ENCODE measurements at regions not wholly inside any gene's neighbourhood (a gene's known extent, or its start where the extent isn't known, plus 50 kb on each side); places are given as distances from the start of the nearest gene placed in this dataset.
A peak's percentile ranks its signal among the peaks of the same experiment; 100 is the strongest.

DNA sequence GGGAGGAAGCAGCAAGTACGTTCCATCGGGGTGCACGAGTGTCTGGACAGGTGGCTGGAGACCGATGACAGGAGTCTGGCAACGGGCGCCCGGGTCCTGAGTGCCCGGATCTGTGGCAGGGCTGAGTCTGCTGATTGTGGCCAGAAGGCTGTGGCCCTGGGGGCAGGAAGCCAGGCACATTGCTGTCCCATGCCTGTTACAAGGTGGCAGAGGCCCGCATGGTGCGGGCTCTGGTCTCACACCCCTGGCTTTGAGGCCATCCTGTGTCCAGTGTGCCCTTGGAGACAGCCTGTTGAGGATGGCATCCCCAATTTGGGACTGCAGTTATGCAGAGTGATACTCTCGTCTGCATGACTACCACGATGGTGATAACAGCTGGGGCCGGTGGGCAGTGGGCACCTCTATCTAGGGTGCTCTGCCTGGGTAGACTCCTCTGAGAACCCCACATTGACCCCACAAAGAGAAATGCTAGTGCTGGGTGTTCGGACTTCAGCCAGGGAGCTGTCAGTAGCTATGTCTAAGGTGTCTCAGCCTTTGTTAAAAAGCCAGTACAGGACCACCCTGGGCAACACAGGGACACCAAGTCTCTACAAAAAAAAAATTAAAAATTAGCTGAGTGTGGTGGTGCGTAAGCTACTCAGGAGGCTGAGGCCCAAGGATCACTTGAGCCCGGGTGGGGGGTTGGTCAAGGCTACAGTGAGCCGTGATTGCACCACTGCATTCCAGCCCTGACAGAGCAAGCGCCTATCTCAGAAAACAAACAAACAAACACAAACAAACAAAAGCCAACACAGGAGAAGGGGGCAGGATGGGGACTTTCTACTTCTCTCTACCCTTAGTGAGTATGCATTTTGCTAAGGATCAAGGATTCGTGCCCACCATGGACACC lies 88.3 kb downstream of the RHOB start (continued):
- TF ChIP-seq, protein P1, sequence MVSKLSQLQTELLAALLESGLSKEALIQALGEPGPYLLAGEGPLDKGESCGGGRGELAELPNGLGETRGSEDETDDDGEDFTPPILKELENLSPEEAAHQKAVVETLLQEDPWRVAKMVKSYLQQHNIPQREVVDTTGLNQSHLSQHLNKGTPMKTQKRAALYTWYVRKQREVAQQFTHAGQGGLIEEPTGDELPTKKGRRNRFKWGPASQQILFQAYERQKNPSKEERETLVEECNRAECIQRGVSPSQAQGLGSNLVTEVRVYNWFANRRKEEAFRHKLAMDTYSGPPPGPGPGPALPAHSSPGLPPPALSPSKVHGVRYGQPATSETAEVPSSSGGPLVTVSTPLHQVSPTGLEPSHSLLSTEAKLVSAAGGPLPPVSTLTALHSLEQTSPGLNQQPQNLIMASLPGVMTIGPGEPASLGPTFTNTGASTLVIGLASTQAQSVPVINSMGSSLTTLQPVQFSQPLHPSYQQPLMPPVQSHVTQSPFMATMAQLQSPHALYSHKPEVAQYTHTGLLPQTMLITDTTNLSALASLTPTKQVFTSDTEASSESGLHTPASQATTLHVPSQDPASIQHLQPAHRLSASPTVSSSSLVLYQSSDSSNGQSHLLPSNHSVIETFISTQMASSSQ (IDR thresholded peaks at IDR 0.05; ENCODE audit: low read depth) = no peak
- TF ChIP-seq, protein P1 (CRISPR knock-in tag; IDR thresholded peaks at IDR 0.05; ENCODE audit: borderline replicate concordance) = no peak
- TF ChIP-seq, protein P2, sequence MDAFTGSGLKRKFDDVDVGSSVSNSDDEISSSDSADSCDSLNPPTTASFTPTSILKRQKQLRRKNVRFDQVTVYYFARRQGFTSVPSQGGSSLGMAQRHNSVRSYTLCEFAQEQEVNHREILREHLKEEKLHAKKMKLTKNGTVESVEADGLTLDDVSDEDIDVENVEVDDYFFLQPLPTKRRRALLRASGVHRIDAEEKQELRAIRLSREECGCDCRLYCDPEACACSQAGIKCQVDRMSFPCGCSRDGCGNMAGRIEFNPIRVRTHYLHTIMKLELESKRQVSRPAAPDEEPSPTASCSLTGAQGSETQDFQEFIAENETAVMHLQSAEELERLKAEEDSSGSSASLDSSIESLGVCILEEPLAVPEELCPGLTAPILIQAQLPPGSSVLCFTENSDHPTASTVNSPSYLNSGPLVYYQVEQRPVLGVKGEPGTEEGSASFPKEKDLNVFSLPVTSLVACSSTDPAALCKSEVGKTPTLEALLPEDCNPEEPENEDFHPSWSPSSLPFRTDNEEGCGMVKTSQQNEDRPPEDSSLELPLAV (CRISPR knock-in tag; conservative IDR thresholded peaks at IDR 0.05; ENCODE audit: low read depth) = no peak
- TF ChIP-seq, protein P3, sequence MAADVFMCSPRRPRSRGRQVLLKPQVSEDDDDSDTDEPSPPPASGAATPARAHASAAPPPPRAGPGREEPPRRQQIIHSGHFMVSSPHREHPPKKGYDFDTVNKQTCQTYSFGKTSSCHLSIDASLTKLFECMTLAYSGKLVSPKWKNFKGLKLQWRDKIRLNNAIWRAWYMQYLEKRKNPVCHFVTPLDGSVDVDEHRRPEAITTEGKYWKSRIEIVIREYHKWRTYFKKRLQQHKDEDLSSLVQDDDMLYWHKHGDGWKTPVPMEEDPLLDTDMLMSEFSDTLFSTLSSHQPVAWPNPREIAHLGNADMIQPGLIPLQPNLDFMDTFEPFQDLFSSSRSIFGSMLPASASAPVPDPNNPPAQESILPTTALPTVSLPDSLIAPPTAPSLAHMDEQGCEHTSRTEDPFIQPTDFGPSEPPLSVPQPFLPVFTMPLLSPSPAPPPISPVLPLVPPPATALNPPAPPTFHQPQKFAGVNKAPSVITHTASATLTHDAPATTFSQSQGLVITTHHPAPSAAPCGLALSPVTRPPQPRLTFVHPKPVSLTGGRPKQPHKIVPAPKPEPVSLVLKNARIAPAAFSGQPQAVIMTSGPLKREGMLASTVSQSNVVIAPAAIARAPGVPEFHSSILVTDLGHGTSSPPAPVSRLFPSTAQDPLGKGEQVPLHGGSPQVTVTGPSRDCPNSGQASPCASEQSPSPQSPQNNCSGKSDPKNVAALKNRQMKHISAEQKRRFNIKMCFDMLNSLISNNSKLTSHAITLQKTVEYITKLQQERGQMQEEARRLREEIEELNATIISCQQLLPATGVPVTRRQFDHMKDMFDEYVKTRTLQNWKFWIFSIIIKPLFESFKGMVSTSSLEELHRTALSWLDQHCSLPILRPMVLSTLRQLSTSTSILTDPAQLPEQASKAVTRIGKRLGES (CRISPR knock-in tag; IDR thresholded peaks at IDR 0.05; ENCODE audit: borderline replicate concordance) = no peak
- TF ChIP-seq ZFP36 (IDR thresholded peaks at IDR 0.05; ENCODE audit: borderline replicate concordance, low read depth, low read length, partially characterized antibody) = no peak
- TF ChIP-seq, protein P4, sequence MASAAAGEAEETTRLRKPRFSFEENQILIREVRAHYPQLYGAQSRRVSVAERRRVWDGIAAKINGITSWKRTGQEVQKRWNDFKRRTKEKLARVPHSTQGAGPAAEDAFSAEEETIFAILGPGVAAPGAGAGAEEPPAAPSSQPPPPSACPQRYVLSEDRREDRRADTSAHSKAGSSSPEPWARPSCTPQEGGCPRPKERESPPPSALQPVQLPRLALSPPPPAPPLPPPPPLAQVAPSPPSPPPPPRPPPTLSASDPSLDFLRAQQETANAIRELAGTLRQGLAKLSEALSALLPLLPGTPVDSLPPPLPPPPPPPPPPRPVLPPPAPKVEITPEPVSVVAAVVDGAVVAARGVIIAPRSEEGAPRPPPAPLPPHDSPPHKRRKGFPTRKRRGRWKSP (CRISPR knock-in tag; IDR thresholded peaks at IDR 0.05) = peak; percentile 78; the same call in 1 of the 2 replicates
- no peak for TF ChIP-seq ZNF619 (CRISPR knock-in tag; IDR thresholded peaks at IDR 0.05)
- TF ChIP-seq RFX3 (CRISPR knock-in tag; IDR thresholded peaks at IDR 0.05) = no peak
- TF ChIP-seq KAT7 (CRISPR knock-in tag; IDR thresholded peaks at IDR 0.05; ENCODE audit: borderline replicate concordance) = peak; percentile 43; the same call in 1 of the 2 replicates
- TF ChIP-seq POLR2AphosphoS5 (IDR thresholded peaks at IDR 0.05; ENCODE audit: low read depth, low read length) = no peak
- TF ChIP-seq GTF2F1 (IDR thresholded peaks at IDR 0.05; ENCODE audit: low read length) = no peak
- TF ChIP-seq GATA4 (IDR thresholded peaks at IDR 0.05; ENCODE audit: borderline replicate concordance, low read depth) = no peak
- TF ChIP-seq HNRNPLL (IDR thresholded peaks at IDR 0.05; ENCODE audit: low read depth, low read length, poor library complexity, severe bottlenecking) = no peak
- TF ChIP-seq SATB2 (CRISPR knock-in tag; IDR thresholded peaks at IDR 0.05) = 0 out of 2 replicates have a peak, but pooled peaks have one; percentile 36
- no peak for TF ChIP-seq ARID2 (CRISPR knock-in tag; IDR thresholded peaks at IDR 0.05; ENCODE audit: borderline replicate concordance)
- TF ChIP-seq SIX4 (CRISPR knock-in tag; IDR thresholded peaks at IDR 0.05) = peak; percentile 33; the same call in 1 of the 2 replicates
- 0 out of 2 replicates have a peak, but pooled peaks have one; percentile 52 for TF ChIP-seq ZNF44 (CRISPR knock-in tag; IDR thresholded peaks at IDR 0.05)
- TF ChIP-seq TGIF2 (CRISPR knock-in tag; IDR thresholded peaks at IDR 0.05) = no peak
- TF ChIP-seq SP5 (CRISPR knock-in tag; IDR thresholded peaks at IDR 0.05; ENCODE audit: borderline replicate concordance, low read depth) = 0 out of 2 replicates have a peak, but pooled peaks have one; percentile 27
- no peak for TF ChIP-seq AKAP8 (CRISPR knock-in tag; IDR thresholded peaks at IDR 0.05)

Data from HepG2 (cell line).